NCI-H2196 treated with DMSO at 0.1 percent for 48 hours (cell line): ENCODE measurements at regions not wholly inside any gene's neighbourhood (a gene's known extent, or its start where the extent isn't known, plus 50 kb on each side); places are given as distances from the start of the nearest gene placed in this dataset.
A peak's percentile ranks its signal among the peaks of the same experiment; 100 is the strongest.

Source experiments
- DNase-seq: peaks from one replicate; lab custom pipeline; 2025; ENCODE audit not compliant: unreplicated experiment; lab: John Stamatoyannopoulos, UW

DNA sequence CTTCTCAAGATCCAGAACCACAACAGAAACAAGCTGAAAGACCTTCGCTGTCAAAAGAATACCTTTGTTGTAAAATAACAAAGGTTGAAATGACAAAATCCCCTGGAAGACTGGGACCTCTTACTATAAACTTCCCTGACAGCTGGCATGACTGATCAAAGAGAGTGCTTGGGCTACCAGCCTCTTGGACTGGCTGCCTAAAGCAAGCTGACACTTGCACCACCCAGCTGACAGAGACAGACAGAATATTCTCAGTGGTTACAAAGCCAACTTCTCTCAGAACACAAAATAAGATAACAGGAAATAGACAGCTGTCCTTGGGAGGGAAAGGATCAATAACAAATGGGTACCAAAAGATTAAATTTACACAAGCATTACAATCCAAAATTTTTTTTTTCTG lies 241.7 kb upstream of the SPOCK3 start:
- DNase-seq: no peak

DNA sequence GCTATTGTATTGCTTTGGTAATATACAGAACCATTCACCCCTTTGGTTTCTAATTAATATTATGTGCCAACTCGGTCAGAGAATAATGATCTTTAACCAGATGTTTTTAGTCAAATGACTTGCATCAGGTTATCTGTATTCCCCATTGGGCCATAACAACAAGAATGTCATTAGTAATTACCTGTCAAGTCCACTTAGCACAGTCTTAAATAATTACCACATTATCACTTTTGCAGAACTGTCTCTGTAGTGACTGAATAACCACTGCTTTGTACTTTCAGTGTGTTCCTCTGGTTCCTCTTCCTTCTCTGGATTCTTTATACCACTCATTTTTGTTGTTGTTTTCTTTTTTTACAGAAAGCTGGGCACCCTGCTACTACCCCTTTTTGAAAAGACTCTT lies 257.7 kb upstream of the SPOCK3 start:
- DNase-seq: no peak

DNA sequence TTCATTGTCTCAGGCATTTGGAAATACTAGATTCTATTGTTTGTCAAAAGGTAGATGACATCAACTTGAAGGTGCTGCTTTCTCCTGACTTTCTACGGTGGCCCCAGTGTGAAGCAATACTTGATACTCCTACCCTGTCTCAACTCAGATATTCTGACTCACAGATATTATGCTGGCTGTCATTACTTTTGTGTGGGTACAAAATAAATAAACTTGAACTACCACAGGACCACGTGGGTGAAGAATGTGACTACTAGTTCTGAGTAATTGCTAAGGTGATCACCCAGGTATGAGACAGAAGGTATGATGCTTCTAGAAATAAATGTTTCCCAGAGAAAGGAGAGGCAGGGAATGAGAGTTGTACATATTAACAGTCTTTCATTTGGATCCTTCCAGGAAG lies 275.3 kb upstream of the SPOCK3 start:
- DNase-seq: no peak

DNA sequence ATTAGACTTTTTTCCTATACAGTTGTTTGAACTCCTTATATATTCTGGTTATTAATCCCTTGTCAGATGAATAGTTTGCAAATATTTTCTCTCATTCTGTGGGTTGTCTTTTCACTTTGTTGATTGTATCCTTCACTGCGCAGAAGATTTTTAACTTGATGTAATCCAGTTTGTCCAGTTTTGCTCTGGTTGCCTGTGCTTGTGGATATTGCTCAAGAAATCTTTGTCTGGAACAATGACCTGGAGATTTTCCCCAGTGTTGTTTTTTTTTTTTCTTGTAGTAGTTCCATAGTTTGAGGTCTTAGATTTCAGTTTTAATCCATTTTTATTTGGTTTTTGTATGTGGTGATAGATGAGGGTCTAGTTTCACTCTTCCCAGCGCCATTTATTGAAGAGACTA lies 289.8 kb upstream of the SPOCK3 start:
- no peak for DNase-seq

DNA sequence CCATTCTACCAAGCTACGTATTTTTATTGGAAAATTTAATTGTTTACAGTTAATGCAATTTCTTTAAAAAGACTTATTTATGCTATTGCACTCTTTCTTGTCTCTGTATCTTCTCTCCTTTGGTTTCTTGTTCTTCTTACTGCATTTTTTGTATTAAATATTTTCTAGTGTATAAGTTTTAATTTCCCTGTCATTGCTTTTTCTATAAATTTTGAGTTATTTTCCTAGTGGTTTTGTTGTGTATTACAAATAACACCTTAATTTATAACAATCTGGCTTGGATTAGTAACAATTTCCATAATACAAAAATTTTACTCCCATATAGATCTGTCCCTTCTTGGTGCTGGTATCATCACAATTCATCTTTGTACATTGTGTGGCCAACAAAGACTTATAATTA lies 303.5 kb upstream of the SPOCK3 start:
- DNase-seq: no peak

DNA sequence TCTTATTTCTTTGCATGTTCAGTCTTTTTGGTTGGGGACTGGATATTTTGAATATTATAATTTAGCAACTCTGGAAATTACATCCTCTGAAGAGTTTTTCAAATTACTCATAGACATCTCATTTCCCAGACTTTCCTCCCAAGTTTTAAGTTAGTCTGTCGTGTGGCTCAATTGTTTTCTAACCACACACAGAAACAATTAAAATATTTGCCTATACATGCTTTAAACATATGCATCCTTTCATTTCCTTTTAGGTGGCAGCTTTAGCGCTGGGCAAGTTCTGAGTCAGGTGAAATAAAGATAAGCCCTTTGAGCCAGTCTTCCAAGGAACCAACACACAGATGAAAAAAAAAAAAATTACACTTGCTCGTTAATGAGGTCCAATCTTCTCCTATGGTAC lies 307.0 kb upstream of the SPOCK3 start:
- no peak for DNase-seq

DNA sequence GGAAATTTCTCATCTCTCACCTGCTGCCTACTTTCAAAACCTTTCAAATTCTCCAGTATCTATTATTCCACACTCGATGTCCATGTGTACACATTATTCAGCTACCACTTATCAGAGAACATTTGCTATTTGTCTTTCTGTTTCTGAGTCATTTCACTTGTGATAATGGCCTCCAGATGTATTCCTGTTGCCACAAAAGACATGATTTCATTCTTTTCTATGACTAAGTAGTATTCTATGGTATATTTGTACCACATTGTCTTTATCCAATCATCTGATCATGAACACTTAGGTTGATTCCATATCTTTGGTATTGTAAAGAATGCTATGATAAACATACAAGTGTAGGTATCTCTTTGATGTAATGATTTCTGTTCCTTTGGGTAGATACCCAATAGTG lies 310.1 kb upstream of the SPOCK3 start:
- DNase-seq: no peak

DNA sequence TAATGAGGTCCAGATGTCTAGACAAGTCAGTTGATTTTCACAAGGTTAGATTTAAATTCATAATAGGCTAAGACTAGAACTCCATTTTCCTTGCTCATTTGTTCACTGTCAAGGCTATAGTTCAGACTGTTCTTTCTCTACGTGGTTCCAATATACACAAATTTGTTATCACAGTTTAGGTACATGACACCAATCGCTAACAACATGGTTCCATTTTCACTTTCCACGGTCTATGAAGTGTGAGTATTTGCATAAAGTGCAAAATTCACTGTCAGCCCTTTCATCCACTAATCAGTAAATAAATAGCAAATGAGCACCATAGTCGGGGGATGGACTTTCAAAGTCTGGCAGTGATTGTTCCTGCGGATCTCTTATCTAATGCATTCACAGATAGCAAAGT lies 315.7 kb upstream of the SPOCK3 start:
- no peak for DNase-seq

DNA sequence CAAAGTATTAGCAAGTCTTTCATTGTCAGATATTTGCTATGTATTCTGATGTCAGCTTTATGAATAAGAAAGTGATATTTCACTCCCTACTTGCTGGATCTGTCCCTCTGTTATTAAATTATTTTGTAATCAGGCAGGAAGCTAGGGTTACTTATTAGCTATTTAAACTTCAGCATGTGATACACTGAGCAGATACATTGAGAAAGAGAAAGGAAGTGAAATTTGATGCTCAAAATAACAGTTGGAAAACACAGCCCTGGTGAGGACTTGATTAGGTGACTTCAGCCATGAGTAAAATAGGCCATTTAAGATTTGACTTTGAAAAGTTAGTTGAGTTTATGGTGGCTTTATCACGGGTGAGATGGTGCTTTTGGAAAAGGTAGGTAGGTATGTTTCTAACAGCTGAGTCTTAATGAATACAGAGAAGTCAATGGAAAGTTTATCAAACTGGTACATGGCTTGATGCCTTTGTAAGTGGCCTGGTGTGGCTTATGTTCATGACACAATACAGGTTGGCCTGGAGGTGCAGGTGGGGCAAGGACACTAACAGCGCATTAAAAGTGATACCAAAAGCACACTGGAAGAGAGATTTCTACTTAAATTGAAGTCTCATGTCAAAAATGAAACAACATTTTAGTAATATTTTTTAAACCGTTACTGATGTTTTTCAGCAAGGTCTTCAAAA lies 321.2 kb upstream of the SPOCK3 start:
- DNase-seq: no peak

DNA sequence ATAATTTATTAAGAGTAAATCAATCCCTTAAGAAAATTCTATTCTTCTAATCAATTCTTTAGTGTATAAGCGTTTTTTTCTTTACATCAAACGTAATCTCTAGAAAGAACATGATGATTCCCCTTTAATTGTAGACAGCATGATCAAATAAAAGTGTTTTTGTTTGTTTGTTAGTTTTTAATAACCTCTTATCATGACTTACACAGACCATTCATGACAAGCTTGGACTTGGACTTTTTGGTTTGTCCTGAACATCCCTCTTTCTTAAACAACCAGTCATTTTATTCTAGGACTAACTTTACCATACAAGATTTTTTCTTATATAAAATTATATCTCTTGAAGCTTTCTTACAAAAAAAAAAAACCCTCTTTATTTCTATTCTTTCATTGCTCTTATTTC lies 344.6 kb upstream of the SPOCK3 start:
- DNase-seq: no peak

DNA sequence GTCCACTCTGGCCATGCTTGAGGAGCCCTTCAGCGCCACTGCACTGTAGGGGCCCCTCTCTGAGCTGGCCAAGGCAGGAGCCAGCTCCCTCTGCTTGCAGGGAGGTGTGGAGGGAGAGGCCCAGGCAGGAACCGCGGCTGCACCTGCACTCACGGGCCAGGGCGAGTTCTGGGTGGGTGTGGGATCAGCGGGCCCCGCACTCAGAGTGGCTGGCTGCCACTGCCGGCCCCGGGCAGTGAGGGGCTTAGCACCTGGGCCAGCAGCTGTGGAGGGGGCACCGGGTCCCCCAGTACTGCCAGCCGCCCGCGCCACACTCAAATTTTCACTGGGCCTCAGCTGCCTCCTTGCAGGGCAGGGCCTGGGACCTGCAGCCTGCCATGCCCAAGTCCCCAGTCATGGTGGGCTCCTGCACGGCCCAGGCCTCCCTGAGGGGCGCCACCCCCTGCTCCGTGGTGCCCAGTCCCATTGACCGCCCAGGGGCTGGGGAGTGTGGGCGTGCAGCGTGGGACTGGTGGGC lies 347.2 kb upstream of the SPOCK3 start:
- DNase-seq: no peak

DNA sequence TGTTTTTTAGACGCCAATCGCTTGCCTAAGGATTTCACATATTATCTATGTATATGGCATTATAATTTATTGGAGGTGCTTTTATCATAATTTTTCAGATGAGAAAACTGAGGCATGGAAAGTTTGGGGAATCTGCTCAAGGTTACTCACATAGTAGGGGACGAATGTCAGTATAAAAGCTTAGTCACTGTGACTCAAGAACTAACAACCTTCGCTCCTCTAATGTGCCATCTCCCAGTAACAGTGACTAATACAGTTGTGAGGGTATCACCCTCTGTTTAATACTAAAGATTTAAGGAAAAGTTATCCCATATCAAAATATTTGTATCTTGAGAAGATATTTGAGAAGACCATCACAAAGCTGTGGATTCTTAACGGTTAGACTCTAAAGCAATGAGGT lies 353.1 kb upstream of the SPOCK3 start:
- DNase-seq: no peak

DNA sequence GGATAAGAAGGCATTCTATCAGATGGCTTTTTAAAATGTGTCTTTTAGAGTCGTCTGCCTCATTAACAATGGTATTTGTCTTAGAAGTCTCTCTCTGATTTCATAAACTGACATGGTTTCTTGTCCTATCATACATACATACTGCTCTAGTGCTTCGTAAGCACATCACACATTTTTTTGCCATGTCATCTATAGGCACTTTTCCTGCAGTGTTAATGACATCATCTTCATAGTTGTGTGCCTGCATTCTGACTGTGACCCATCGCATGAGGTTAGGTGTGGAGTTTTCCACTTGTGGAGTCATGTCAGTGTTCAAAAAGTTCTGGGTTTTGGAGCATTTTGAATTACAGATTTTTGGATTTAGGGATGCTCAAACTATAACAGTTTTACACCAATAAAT lies 361.6 kb upstream of the SPOCK3 start:
- no peak for DNase-seq

DNA sequence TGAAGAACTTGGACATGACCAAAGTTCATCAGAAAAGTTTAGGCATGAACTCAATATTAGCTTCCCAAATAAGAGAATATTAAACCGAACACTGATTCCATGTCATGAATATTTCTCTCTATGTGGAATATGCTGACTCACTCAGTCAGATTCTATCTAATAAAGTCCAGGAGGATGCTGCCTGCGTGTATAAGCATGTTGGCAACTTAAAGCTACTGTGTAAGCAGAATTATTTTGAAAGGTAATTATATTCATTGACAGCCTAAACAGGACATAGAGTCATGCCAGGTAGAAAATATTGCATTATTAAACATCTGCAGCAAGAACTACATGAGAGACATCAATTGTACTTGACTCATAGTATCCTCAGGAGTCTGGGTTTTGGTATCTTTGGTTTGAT lies 367.9 kb upstream of the SPOCK3 start:
- no peak for DNase-seq

DNA sequence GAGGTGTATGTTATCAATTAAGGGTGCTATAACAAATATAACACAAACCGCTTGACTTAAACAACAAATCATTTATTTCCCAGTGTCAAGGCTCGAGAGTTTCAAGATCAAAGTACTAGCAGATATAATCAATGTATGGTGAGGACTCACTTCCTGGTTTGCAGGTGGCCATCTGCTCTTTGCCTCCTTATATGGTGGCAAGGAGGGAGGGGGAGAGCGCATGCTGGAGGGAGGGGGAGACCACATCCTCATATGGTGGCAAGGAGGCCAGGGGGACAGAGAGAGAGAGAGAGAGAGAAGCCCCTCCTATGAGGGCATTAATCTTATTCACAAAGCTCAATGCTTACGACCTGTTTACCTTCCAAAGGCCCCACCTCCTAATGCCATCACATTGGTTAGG lies 372.3 kb upstream of the SPOCK3 start:
- no peak for DNase-seq

DNA sequence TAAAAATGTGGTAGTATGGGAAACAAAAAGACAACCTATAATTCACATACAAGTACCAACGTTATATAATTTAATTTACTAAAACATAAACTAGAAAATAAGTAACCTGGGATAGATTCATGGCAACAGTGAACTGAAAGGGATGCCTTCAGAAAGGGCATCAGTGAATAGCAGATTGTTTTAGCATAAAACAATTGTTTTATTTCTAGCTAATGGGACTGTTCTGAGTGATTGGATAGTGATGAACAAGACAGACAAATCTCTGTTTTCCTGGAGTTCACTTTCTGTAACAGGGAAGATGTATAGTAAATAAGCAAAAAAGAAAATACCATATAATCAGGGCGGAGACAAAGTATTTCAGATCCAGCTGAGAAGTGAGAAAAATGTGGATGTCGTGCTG lies 379.1 kb upstream of the SPOCK3 start:
- no peak for DNase-seq

DNA sequence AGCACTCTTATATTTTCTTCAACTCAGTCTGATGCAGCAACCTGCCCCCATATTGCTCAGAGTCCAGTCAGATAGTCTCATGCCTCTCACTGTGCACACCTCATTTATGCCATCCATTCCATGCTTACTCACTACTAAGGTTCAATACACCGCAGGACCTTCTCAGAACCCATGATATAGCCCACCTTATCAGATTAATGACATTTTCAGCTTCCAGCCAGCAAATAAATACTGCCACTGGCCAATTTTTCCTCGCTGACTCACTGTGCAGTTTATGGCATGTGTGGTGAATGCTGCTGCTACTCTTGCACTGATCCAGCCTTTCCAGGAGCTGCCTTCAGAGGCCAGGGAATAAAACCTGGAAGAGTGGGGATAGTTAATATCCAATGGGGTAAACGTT lies 380.6 kb upstream of the SPOCK3 start:
- DNase-seq: no peak

DNA sequence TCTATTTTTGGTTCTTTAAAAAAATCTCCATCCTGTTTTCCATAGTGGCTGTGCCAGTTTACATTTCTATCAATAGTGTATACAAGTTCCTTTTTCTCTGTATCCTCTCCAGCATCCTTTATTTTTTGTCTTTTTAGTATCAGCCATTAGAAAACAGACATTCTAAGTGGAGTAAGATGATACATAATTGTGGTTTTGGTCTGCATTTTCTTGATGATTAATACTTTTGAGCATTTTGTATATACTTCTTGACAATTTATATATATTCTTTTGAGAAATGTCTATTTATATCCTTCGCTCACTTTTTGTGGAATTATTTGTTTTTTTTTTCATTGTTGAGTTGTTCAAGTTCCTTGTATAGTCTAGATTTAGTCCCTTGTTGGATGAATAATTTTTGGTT lies 382.2 kb upstream of the SPOCK3 start:
- no peak for DNase-seq

DNA sequence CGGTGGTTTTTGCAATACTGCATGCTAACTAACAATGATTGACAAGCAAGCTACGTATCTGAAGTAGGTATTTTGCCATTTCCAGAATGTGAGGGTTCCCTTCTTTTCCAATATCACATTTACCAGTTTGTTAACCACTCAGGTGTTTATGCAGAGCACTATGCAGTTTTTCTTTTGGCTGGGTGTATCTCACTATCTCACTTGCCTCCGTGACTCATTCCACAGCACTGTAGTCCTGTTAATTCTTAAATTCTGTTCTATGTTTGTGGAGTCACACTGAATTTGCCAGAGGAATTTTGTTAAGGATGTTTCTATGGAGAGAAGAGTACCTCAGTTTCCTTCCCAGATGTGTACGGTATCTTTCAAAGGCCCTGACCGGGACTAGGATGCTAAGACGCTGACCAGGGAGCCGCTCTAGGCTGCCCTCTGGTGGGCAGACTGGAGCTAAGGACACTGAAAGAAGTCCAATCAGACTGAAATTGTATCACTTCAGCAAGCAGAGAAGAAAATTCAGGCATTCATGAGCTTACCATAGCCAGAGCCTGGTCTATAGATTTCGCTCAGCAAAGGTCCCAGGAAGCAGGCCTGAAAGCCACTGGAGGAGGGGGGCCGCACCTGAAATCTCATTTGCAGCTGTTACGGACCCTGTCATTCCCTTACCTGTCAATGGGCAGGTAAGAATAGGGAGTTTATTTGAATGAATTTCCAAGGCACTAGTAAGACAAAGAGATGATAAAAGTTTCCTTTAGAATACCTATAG lies 388.4 kb upstream of the SPOCK3 start:
- DNase-seq: peak; percentile 0

DNA sequence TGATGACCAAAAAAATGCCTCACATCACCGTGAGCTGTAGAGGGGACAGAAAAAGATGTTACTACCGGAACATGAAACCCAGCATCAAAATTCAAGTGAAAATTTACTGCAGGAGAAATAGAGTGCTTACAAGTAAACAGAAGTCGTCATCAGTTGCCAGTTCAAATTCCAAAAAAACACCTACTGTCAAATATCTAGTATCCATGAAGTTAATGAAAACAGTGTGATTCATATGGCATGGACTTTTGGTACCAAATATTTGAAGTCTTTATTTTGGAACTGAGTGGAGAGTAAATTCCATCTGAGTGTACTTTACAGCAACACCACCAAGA lies 388.9 kb upstream of the SPOCK3 start:
- no peak for DNase-seq

DNA sequence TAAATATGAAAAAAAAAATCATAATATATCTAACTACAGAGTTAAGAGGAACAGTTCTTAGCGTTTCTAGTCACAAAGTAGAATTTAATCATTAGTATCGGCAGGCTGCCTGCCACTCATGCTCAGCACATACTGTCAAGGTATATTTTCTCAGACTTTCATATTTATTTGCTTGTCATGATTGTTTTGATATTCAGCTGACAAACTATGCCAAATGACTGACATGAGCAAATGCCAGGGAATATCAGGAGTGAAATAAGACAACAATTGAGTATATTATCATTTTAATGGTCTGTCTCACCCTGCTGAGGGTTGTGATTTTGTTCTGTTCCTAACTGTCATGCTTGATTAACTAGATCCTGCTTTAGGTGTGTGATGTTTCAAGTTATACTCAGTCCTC lies 395.0 kb upstream of the SPOCK3 start:
- DNase-seq: no peak

DNA sequence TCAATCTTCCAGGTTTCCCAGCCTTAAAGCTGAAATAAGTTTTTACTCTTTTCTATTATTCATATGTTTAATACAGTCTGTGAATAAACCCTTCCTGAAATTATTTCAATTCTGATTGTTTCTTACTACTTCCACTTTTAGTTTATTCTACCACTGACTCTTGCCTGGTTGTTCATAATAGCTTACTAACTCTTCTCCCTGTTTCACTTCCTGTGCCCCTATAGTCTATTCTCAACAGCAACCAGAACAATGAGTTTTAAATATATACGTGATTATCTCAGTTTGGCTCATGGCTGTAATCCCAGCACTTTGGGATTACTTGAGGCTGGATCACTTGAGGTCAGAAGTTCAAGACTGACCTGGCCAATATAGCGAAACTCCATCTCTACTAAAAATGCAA lies 408.0 kb upstream of the SPOCK3 start:
- DNase-seq: no peak

DNA sequence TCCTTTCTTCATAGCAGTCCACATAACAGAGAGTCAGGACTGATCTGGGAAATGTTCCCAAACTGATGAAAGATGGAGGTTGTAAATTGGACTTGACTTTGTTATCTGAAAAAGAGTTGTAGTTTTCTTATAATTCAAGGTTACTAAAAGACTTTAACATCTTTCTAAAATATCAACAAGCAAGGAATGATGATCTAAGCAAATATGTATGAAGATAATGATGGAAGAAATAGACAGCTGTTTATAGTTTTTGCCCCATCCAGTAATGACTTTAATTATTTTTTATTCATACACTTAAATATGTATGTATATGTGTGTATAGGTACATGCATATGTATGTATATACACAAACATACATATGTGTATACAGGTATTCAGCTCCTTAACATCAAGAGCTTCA lies 411.1 kb upstream of the SPOCK3 start:
- no peak for DNase-seq
